Keratinocyte (primary cell): ENCODE measurements at regions not wholly inside any gene's neighbourhood (a gene's known extent, or its start where the extent isn't known, plus 50 kb on each side); places are given as distances from the start of the nearest gene placed in this dataset.

Experiments used
- DNase-seq: peaks from one replicate; pipeline ENCODE4 v3.0.0-alpha.2; 2011; ENCODE audit warnings: low read depth, missing footprints, low spot score
- FAIRE-seq: peaks from 2 replicates; lab custom pipeline; 2011; peaks lifted over from hg19 to GRCh38; lab: Jason Lieb, UNC
- H2AFZ ChIP-seq: 2 replicates; pipeline ENCODE4 v1.6.0; 2012; ENCODE audit warnings: low read length, control low read depth, inconsistent platforms; ENCODE audit not compliant: control insufficient read depth
- H3K27ac ChIP-seq: 2 replicates; pipeline ENCODE4 v1.5.1; 2011; ENCODE audit warnings: low read length; ENCODE audit not compliant: control insufficient read depth, insufficient read depth
- H3K27me3 ChIP-seq: 3 replicates; pipeline ENCODE4 v1.6.0; 2011; ENCODE audit warnings: low read length; ENCODE audit not compliant: control insufficient read depth, insufficient read depth; ENCODE audit errors: extremely low read depth
- H3K36me3 ChIP-seq, 2 experiments: 2 replicates in 1 of 2; 3 replicates in 1 of 2; pipeline ENCODE4 v1.5.1; 2011; ENCODE audit warnings: low read length in 2 of 2, mild to moderate bottlenecking in 1 of 2; ENCODE audit not compliant: control insufficient read depth in 2 of 2, insufficient read depth in 2 of 2; ENCODE audit errors: extremely low read depth in 1 of 2
- H3K4me1 ChIP-seq: 3 replicates; pipeline ENCODE4 v1.5.1; 2011; ENCODE audit warnings: low read length; ENCODE audit not compliant: control insufficient read depth, insufficient read depth; ENCODE audit errors: extremely low read depth
- H3K4me2 ChIP-seq: 3 replicates; pipeline ENCODE4 v1.6.0; 2011; ENCODE audit warnings: low read depth, low read length; ENCODE audit not compliant: control insufficient read depth, insufficient read depth; ENCODE audit errors: extremely low read depth
- H3K4me3 ChIP-seq, 3 experiments: fragments of 200-600 bp in 1 of 3; sonication (generic) in 1 of 3; 2 replicates in 2 of 3; 3 replicates in 1 of 3; pipeline ENCODE4 v1.5.1; 2011 to 2016; ENCODE audit warnings: low read length in 3 of 3, mild to moderate bottlenecking in 3 of 3, control low read depth in 2 of 3, inconsistent platforms in 1 of 3, low read depth in 1 of 3, mixed read lengths in 1 of 3, mixed run types in 1 of 3, moderate library complexity in 1 of 3; ENCODE audit not compliant: control insufficient read depth in 2 of 3, insufficient read depth in 2 of 3; ENCODE audit errors: extremely low read depth in 1 of 3
- H3K79me2 ChIP-seq: 2 replicates; pipeline ENCODE4 v1.6.0; 2012; ENCODE audit warnings: low read length; ENCODE audit not compliant: control insufficient read depth, insufficient read depth
- H3K9ac ChIP-seq: 3 replicates; pipeline ENCODE4 v1.6.0; 2011; ENCODE audit warnings: low read length; ENCODE audit not compliant: control insufficient read depth, insufficient read depth; ENCODE audit errors: extremely low read depth
- H3K9me1 ChIP-seq: 3 replicates; pipeline ENCODE4 v1.6.0; 2011; ENCODE audit warnings: low read length; ENCODE audit not compliant: control insufficient read depth, insufficient read depth; ENCODE audit errors: extremely low read depth
- H3K9me3 ChIP-seq: 2 replicates; pipeline ENCODE4 v1.5.1; 2012; ENCODE audit warnings: low read depth, low read length; ENCODE audit not compliant: control insufficient read depth
- H4K20me1 ChIP-seq: 3 replicates; pipeline ENCODE4 v1.6.0; 2011; ENCODE audit warnings: low read length; ENCODE audit not compliant: control insufficient read depth, insufficient read depth; ENCODE audit errors: extremely low read depth
- EZH2 ChIP-seq: IDR thresholded peaks from one replicate; pipeline ENCODE4 v1.6.1; 2012; ENCODE audit warnings: inconsistent platforms, mild to moderate bottlenecking, low read length, moderate library complexity
- dilution Hi-C: fragments of 300-500 bp; cut with MboI; formaldehyde crosslinking; loops from one replicate; pipeline ENCODE4 v1.7.0; 2020; ENCODE audit warnings: low sequenced_read_pairs; ENCODE audit not compliant: extremely low pct_ligation_motif_present
- TF ChIP-seq, protein P1 (sequence below), 3 experiments: IDR thresholded peaks in 1 of 3; conservative IDR thresholded peaks in 1 of 3; optimal IDR thresholded peaks in 1 of 3; 2 replicates in 2 of 3; 3 replicates in 1 of 3; pipeline versions ENCODE3 to v1.5.1; 2011; ENCODE audit warnings: low read length in 3 of 3, mild to moderate bottlenecking in 3 of 3, moderate library complexity in 2 of 3, control low read depth in 1 of 3, inconsistent platforms in 1 of 3; ENCODE audit not compliant: insufficient read depth in 2 of 3; ENCODE audit errors: extremely low read depth in 1 of 3

DNA sequence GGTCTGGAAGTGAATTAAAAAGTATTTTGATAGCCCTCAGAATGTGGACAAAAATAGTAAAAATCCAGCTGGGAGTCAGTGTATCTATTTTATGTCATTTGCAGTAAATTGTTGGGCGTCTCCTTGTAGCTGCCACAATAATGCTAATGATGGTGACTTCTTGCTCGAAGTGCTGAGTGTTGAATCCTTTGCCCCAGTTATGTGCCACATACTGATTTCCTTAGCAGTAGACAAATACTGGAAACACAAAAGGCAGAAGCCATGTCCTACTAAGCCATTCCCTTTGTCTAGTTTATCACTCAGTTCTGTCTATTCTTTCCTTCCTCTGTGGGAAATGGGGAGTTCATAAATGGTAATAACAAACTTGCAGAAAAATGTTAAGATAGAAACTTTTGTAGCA lies 70.7 kb upstream of the CXADR start:
- Histone ChIP-seq H4K20me1 (no peaks in the 10 kb centered on the region), H3K4me1 (peaks cover 6% of the 10 kb centered on the region), H3K9ac (no peak overlapping the region), H3K27ac (no peak overlapping the region), H2AFZ (no peak overlapping the region), H3K36me3 (no peaks in the 10 kb centered on the region), H3K27me3 (no peaks in the 10 kb centered on the region), H3K9me3 (no peaks in the 10 kb centered on the region), H3K4me2 (no peak overlapping the region), H3K9me1 (no peaks in the 10 kb centered on the region), H3K79me2 (no peaks in the 10 kb centered on the region), H3K4me3 (no peak overlapping the region)
- DNase-seq (no peak), FAIRE-seq (no peak)
- dilution Hi-C loops: no loop called here
- TF ChIP-seq, protein P1, sequence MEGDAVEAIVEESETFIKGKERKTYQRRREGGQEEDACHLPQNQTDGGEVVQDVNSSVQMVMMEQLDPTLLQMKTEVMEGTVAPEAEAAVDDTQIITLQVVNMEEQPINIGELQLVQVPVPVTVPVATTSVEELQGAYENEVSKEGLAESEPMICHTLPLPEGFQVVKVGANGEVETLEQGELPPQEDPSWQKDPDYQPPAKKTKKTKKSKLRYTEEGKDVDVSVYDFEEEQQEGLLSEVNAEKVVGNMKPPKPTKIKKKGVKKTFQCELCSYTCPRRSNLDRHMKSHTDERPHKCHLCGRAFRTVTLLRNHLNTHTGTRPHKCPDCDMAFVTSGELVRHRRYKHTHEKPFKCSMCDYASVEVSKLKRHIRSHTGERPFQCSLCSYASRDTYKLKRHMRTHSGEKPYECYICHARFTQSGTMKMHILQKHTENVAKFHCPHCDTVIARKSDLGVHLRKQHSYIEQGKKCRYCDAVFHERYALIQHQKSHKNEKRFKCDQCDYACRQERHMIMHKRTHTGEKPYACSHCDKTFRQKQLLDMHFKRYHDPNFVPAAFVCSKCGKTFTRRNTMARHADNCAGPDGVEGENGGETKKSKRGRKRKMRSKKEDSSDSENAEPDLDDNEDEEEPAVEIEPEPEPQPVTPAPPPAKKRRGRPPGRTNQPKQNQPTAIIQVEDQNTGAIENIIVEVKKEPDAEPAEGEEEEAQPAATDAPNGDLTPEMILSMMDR (optimal IDR thresholded peaks at IDR 0.05 in 1 of 3, IDR thresholded peaks at IDR 0.05 in 1 of 3, conservative IDR thresholded peaks at IDR 0.05 in 1 of 3; ENCODE audit: extremely low read depth in 1 of 3, insufficient read depth in 2 of 3, low read length in 3 of 3): no peak
- no peak for TF ChIP-seq EZH2

DNA sequence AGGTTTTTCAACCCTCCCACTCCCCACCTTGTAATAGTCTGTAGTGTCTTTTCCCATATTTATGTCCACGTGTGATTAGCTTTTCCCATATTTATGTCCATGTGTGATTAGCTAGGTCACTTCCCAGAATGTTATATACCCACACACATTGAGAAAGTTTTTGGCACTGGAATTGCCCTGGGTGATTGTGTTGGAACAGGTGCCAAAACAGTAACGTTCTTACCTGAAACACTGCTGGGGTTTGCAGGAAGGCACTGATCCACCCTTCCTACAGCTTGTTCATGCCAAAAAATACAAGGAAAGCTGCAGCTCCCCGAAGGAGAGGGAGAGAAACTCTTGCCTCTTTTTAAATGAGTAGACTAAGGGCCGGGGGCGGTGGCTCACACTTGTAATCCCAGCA lies 68.0 kb upstream of the CXADR start:
- no peak overlapping the region for H3K4me2 ChIP-seq
- no peak overlapping the region for H3K27ac ChIP-seq
- dilution Hi-C loops: no loop called here
- H2AFZ ChIP-seq: no peak overlapping the region
- no peaks in the 10 kb centered on the region for H3K9me3 ChIP-seq
- H3K36me3 ChIP-seq: no peaks in the 10 kb centered on the region
- no peak overlapping the region for H3K4me3 ChIP-seq
- no peak for FAIRE-seq
- peaks cover 7% of the 10 kb centered on the region for H3K4me1 ChIP-seq
- no peak for DNase-seq
- no peaks in the 10 kb centered on the region for H3K9me1 ChIP-seq
- no peaks in the 10 kb centered on the region for H3K27me3 ChIP-seq
- H3K79me2 ChIP-seq: no peaks in the 10 kb centered on the region
- H3K9ac ChIP-seq: no peak overlapping the region
- TF ChIP-seq EZH2: no peak
- TF ChIP-seq, protein P1 (optimal IDR thresholded peaks at IDR 0.05 in 1 of 3, IDR thresholded peaks at IDR 0.05 in 1 of 3, conservative IDR thresholded peaks at IDR 0.05 in 1 of 3; ENCODE audit: extremely low read depth in 1 of 3, insufficient read depth in 2 of 3, low read length in 3 of 3): no peak
- H4K20me1 ChIP-seq: no peaks in the 10 kb centered on the region
